DND-41 (cell line): ENCODE measurements at regions not wholly inside any gene's neighbourhood (a gene's known extent, or its start where the extent isn't known, plus 50 kb on each side); places are given as distances from the start of the nearest gene placed in this dataset.

Experiments
- ATAC-seq: fragments of 200-7000 bp; cut with Tn5 transposase; 3 replicates; pipeline ENCODE4 v1.9.1; 2021; ENCODE audit warnings: low read depth; ENCODE audit not compliant: insufficient read depth
- DNase-seq: peaks from one replicate; pipeline ENCODE4 v3.0.0-alpha.2; 2020
- H2AFZ ChIP-seq: 2 replicates; pipeline ENCODE4 v1.6.0; 2012; ENCODE audit warnings: low read depth, low read length
- H3K27ac ChIP-seq: 2 replicates; pipeline ENCODE4 v1.5.1; 2012; ENCODE audit warnings: low read length, inconsistent platforms
- H3K27me3 ChIP-seq: fragments of 200-600 bp; sonication (generic); 2 replicates; pipeline ENCODE4 v1.6.0; 2012; ENCODE audit warnings: low read length, mild to moderate bottlenecking, inconsistent platforms; ENCODE audit not compliant: insufficient read depth, poor library complexity
- H3K36me3 ChIP-seq: 2 replicates; pipeline ENCODE4 v1.5.1; 2012; ENCODE audit warnings: low read length, inconsistent platforms; ENCODE audit not compliant: insufficient read depth
- H3K4me1 ChIP-seq: 2 replicates; pipeline ENCODE4 v1.5.1; 2012; ENCODE audit warnings: mild to moderate bottlenecking, low read length; ENCODE audit not compliant: insufficient read depth
- H3K4me2 ChIP-seq: 2 replicates; pipeline ENCODE4 v1.6.0; 2012; ENCODE audit warnings: mild to moderate bottlenecking, moderate library complexity, low read length, inconsistent platforms; ENCODE audit not compliant: insufficient read depth
- H3K4me3 ChIP-seq, 2 experiments: fragments of 200-600 bp in 1 of 2; shearing (Covaris generic) in 1 of 2; 2 replicates each; pipeline ENCODE4 v1.5.1; 2012 to 2016; ENCODE audit warnings: inconsistent platforms in 2 of 2, low read length in 2 of 2, mild to moderate bottlenecking in 2 of 2, low read depth in 1 of 2, moderate library complexity in 1 of 2
- H3K79me2 ChIP-seq: 2 replicates; pipeline ENCODE4 v1.6.0; 2012; ENCODE audit warnings: low read length, inconsistent platforms; ENCODE audit not compliant: insufficient read depth
- H3K9ac ChIP-seq: 2 replicates; pipeline ENCODE4 v1.6.0; 2012; ENCODE audit warnings: low read depth, mild to moderate bottlenecking, inconsistent platforms, low read length, moderate library complexity
- H3K9me3 ChIP-seq: 2 replicates; pipeline ENCODE4 v1.5.1; 2012; ENCODE audit warnings: low read length, moderate library complexity, mild to moderate bottlenecking, inconsistent platforms; ENCODE audit not compliant: insufficient read depth, severe bottlenecking
- H4K20me1 ChIP-seq: 2 replicates; pipeline ENCODE4 v1.6.0; 2012; ENCODE audit warnings: low read length; ENCODE audit not compliant: insufficient read depth
- CTCF ChIP-seq: IDR thresholded peaks from 2 replicates; pipeline ENCODE4 v1.5.1; 2012; ENCODE audit warnings: borderline replicate concordance, low read length, moderate library complexity, mild to moderate bottlenecking; ENCODE audit not compliant: poor library complexity, severe bottlenecking; ENCODE audit errors: extremely low read depth
- EZH2 ChIP-seq: IDR thresholded peaks from 3 replicates; pipeline ENCODE4 v1.6.1; 2012; ENCODE audit warnings: borderline replicate concordance, low read depth, mild to moderate bottlenecking, moderate library complexity, low read length, inconsistent platforms; ENCODE audit not compliant: severe bottlenecking

- Histone ChIP-seq H3K9ac (no peak overlapping the region), H3K27ac (no peak overlapping the region), H3K9me3 (no peaks in the 10 kb centered on the region), H3K27me3 (no peaks in the 10 kb centered on the region), H3K4me3 (no peak overlapping the region), H3K4me1 (no peaks in the 10 kb centered on the region), H3K4me2 (no peak overlapping the region), H2AFZ (no peak overlapping the region), H3K36me3 (no peaks in the 10 kb centered on the region), H3K79me2 (no peaks in the 10 kb centered on the region), H4K20me1 (no peaks in the 10 kb centered on the region)
- TF ChIP-seq CTCF, result no peak
- no peak for TF ChIP-seq EZH2
- DNase-seq (no peak), ATAC-seq (no peak)
These were observed 86.9 kb upstream of the FAT3 start for GRCh38 chr11:92137747-92138146.

- H3K9me3 ChIP-seq, result no peaks in the 10 kb centered on the region
- no peak for ATAC-seq
- no peak overlapping the region for H3K9ac ChIP-seq
- no peaks in the 10 kb centered on the region for H3K4me1 ChIP-seq
- no peaks in the 10 kb centered on the region for H4K20me1 ChIP-seq
- no peak overlapping the region for H2AFZ ChIP-seq
- TF ChIP-seq CTCF (no peak), EZH2 (no peak)
- H3K36me3 ChIP-seq, result no peaks in the 10 kb centered on the region
- no peak overlapping the region for H3K4me3 ChIP-seq
- no peaks in the 10 kb centered on the region for H3K79me2 ChIP-seq
- DNase-seq, result no peak
- no peak overlapping the region for H3K4me2 ChIP-seq
- no peaks in the 10 kb centered on the region for H3K27me3 ChIP-seq
- H3K27ac ChIP-seq, result no peak overlapping the region
These were observed 87.8 kb upstream of the FAT3 start for GRCh38 chr11:92136797-92137196.

DNA sequence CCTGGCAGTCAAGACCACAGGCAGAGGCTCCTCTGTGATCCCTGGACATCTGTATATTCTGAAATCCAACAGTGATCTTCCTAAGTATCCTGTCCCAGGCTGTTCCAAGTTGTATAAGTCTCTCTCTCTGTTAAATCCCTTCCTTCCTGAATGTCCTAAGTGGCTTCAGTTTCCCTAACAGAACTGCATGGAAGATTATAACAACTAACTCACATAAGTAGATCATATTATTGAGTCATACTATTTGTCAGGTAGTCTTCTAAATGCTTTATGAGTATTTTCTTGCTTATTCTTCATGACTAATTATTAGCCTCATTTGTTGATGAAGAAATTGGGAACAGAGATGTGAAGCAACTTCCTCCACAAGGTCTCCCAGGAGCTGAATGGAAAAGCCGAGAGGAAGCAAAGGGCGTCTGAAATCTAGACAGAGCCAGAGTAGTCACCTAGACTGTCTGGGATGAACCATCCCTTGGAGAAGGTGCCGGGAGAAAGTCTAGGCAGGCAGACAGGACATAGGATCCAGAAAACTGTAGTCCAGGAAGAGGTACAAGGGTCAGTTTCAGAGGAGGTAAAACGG, 93.2 kb upstream of the FAT3 start:
- Histone ChIP-seq H3K36me3 (no peaks in the 10 kb centered on the region), H3K9me3 (no peaks in the 10 kb centered on the region), H3K4me2 (no peak overlapping the region), H4K20me1 (no peaks in the 10 kb centered on the region), H3K27me3 (no peaks in the 10 kb centered on the region), H3K4me1 (no peaks in the 10 kb centered on the region), H3K4me3 (no peak overlapping the region), H3K9ac (no peak overlapping the region), H3K27ac (no peak overlapping the region), H3K79me2 (no peaks in the 10 kb centered on the region), H2AFZ (no peak overlapping the region)
- DNase-seq, result no peak
- TF ChIP-seq CTCF (no peak), EZH2 (no peak)
- ATAC-seq, result no peak

DNA sequence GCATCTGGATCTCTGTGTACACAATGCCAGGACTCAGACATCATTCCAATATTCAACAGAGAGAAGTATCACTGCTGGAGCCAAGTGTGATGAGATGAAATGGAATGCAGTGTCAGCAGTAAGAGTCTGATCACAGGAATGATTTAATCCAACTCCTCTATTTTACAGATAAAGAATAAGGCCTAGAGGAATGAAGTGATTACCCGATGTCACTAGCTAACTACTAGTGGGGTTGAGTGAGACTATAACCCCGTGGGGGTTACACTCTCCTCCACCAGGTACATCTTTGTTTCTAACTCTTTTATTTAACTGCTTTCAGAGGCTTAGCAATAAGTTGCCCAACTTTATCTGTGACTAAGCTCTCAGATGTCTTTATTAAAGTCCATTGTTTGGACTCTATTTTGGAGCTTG, 94.2 kb upstream of the FAT3 start:
- Histone ChIP-seq H3K4me2 (no peak overlapping the region), H2AFZ (no peak overlapping the region), H3K27me3 (no peaks in the 10 kb centered on the region), H3K9me3 (no peaks in the 10 kb centered on the region), H3K4me3 (no peak overlapping the region), H3K36me3 (no peaks in the 10 kb centered on the region), H4K20me1 (no peaks in the 10 kb centered on the region), H3K79me2 (no peaks in the 10 kb centered on the region), H3K9ac (no peak overlapping the region), H3K4me1 (no peaks in the 10 kb centered on the region), H3K27ac (no peak overlapping the region)
- TF ChIP-seq EZH2 (no peak), CTCF (no peak)
- DNase-seq, result no peak
- no peak for ATAC-seq
